Osteoblast (primary cell): ENCODE measurements at regions not wholly inside any gene's neighbourhood (a gene's known extent, or its start where the extent isn't known, plus 50 kb on each side); places are given as distances from the start of the nearest gene placed in this dataset.

Source experiments
- DNase-seq: peaks from one replicate; pipeline ENCODE4 v3.0.0; 2011; ENCODE audit warnings: low spot score, mixed read lengths; ENCODE audit not compliant: insufficient read length; ENCODE audit errors: missing footprints
- H2AFZ ChIP-seq: 2 replicates; pipeline ENCODE4 v1.6.0; 2011; ENCODE audit warnings: mild to moderate bottlenecking, low read length
- H3K27ac ChIP-seq: 2 replicates; pipeline ENCODE4 v1.5.1; 2011; ENCODE audit warnings: mild to moderate bottlenecking, low read depth, low read length, moderate library complexity
- H3K27me3 ChIP-seq: 2 replicates; pipeline ENCODE4 v1.6.0; 2012; ENCODE audit warnings: mild to moderate bottlenecking, control low read depth, inconsistent platforms, low read length, moderate library complexity; ENCODE audit not compliant: insufficient read depth
- H3K36me3 ChIP-seq: 2 replicates; pipeline ENCODE4 v1.5.1; 2011; ENCODE audit warnings: mild to moderate bottlenecking, low read length, control low read depth, moderate library complexity; ENCODE audit not compliant: insufficient read depth
- H3K4me1 ChIP-seq: 2 replicates; pipeline ENCODE4 v1.5.1; 2011; ENCODE audit warnings: mild to moderate bottlenecking, low read length, control low read depth, moderate library complexity; ENCODE audit not compliant: insufficient read depth
- H3K4me2 ChIP-seq: 2 replicates; pipeline ENCODE4 v1.6.0; 2011; ENCODE audit warnings: mild to moderate bottlenecking, low read length; ENCODE audit not compliant: insufficient read depth
- H3K4me3 ChIP-seq: fragments of 200-600 bp; sonication (generic); 3 replicates; pipeline ENCODE4 v1.5.1; 2012; ENCODE audit warnings: mild to moderate bottlenecking, low read length, inconsistent platforms; ENCODE audit not compliant: insufficient read depth
- H3K79me2 ChIP-seq: 2 replicates; pipeline ENCODE4 v1.6.0; 2012; ENCODE audit warnings: mild to moderate bottlenecking, low read length, control low read depth, inconsistent platforms; ENCODE audit not compliant: insufficient read depth
- H3K9me3 ChIP-seq: 2 replicates; pipeline ENCODE4 v1.5.1; 2011; ENCODE audit warnings: low read depth, low read length, control low read depth
- H4K20me1 ChIP-seq: 2 replicates; pipeline ENCODE4 v1.6.0; 2012; ENCODE audit warnings: mild to moderate bottlenecking, low read length, control low read depth; ENCODE audit not compliant: insufficient read depth
- CTCF ChIP-seq: IDR thresholded peaks from 2 replicates; pipeline ENCODE4 v1.5.1; 2011; ENCODE audit warnings: mild to moderate bottlenecking, low read depth, low read length, moderate library complexity; ENCODE audit errors: extremely low read depth

- Histone ChIP-seq H3K79me2 (no peaks in the 10 kb centered on the region), H3K4me3 (no peak overlapping the region), H4K20me1 (no peaks in the 10 kb centered on the region), H3K9me3 (no peaks in the 10 kb centered on the region), H3K27me3 (no peaks in the 10 kb centered on the region), H3K4me2 (no peak overlapping the region), H3K4me1 (no peaks in the 10 kb centered on the region), H2AFZ (peak overlapping the region; percentile 53), H3K36me3 (no peaks in the 10 kb centered on the region), H3K27ac (no peak overlapping the region)
- DNase-seq, result no peak
- no peak for TF ChIP-seq CTCF
These were observed 205.2 kb downstream of the KLF6 start for GRCh38 chr10:3579845-3580244.

GRCh38 chr10:3578682-3579081 is 206.3 kb downstream of the KLF6 start:
- Histone ChIP-seq H3K36me3 (no peaks in the 10 kb centered on the region), H3K79me2 (no peaks in the 10 kb centered on the region), H3K4me1 (no peaks in the 10 kb centered on the region), H3K4me3 (no peak overlapping the region), H3K27me3 (no peaks in the 10 kb centered on the region), H3K27ac (no peak overlapping the region), H2AFZ (no peak overlapping the region), H3K4me2 (no peak overlapping the region), H4K20me1 (no peaks in the 10 kb centered on the region), H3K9me3 (no peaks in the 10 kb centered on the region)
- TF ChIP-seq CTCF, result no peak
- no peak for DNase-seq

- H3K27ac ChIP-seq, result no peak overlapping the region
- no peaks in the 10 kb centered on the region for H3K79me2 ChIP-seq
- H3K4me1 ChIP-seq, result no peaks in the 10 kb centered on the region
- no peaks in the 10 kb centered on the region for H3K9me3 ChIP-seq
- no peaks in the 10 kb centered on the region for H4K20me1 ChIP-seq
- TF ChIP-seq CTCF, result no peak
- no peaks in the 10 kb centered on the region for H3K36me3 ChIP-seq
- H3K4me3 ChIP-seq, result no peak overlapping the region
- no peak for DNase-seq
- no peak overlapping the region for H3K4me2 ChIP-seq
- no peak overlapping the region for H2AFZ ChIP-seq
- no peaks in the 10 kb centered on the region for H3K27me3 ChIP-seq
These were observed 206.8 kb downstream of the KLF6 start for GRCh38 chr10:3578159-3578558.

- Histone ChIP-seq H3K27me3 (no peaks in the 10 kb centered on the region), H3K9me3 (no peaks in the 10 kb centered on the region), H2AFZ (no peak overlapping the region), H3K4me2 (no peak overlapping the region), H3K27ac (no peak overlapping the region), H3K4me1 (no peaks in the 10 kb centered on the region), H3K36me3 (no peaks in the 10 kb centered on the region), H4K20me1 (no peaks in the 10 kb centered on the region), H3K4me3 (no peak overlapping the region), H3K79me2 (no peaks in the 10 kb centered on the region)
- TF ChIP-seq CTCF, result no peak
- DNase-seq, result no peak
These were observed 210.6 kb downstream of the KLF6 start for GRCh38 chr10:3574451-3574850.
